CD4-positive, alpha-beta T cell treated with Interleukin-17A for 1 hour (primary cell): ENCODE measurements at regions not wholly inside any gene's neighbourhood (a gene's known extent, or its start where the extent isn't known, plus 50 kb on each side); places are given as distances from the start of the nearest gene placed in this dataset.
"Not testable (repeated sequence)": the region's sequence is repeated elsewhere in the genome, so short reads cannot be mapped to it uniquely, and the experiment has no call there.

Source experiments
- DNase-seq: peaks from one replicate; pipeline ENCODE4 v3.0.0-alpha.2; 2020

- DNase-seq, result no peak
These were observed 338.2 kb upstream of the NCAM1 start for GRCh38 chr11:112623057-112623456.

- no peak for DNase-seq
These were observed 336.8 kb upstream of the NCAM1 start for GRCh38 chr11:112624431-112624830.

GRCh38 chr11:112624971-112625370, 336.2 kb upstream of the NCAM1 start:
- DNase-seq, result not testable (repeated sequence)

GRCh38 chr11:112625814-112626213, 335.4 kb upstream of the NCAM1 start:
- no peak for DNase-seq

- no peak for DNase-seq
These were observed 334.5 kb upstream of the NCAM1 start for GRCh38 chr11:112626731-112627130.

- DNase-seq, result no peak
These were observed 333.6 kb upstream of the NCAM1 start for GRCh38 chr11:112627588-112628045.

- DNase-seq, result no peak
These were observed 332.5 kb upstream of the NCAM1 start for GRCh38 chr11:112628676-112629075.

GRCh38 chr11:112630496-112630895, 330.7 kb upstream of the NCAM1 start:
- DNase-seq, result no peak

GRCh38 chr11:112631333-112631732, 329.9 kb upstream of the NCAM1 start:
- DNase-seq, result no peak

GRCh38 chr11:112632866-112633505, 328.2 kb upstream of the NCAM1 start:
- no peak for DNase-seq

GRCh38 chr11:112634551-112634950, 326.7 kb upstream of the NCAM1 start:
- DNase-seq, result no peak

GRCh38 chr11:112634995-112635737, 326.1 kb upstream of the NCAM1 start:
- no peak for DNase-seq

GRCh38 chr11:112637076-112637475, 324.1 kb upstream of the NCAM1 start:
- no peak for DNase-seq

GRCh38 chr11:112637876-112638275, 323.3 kb upstream of the NCAM1 start:
- DNase-seq, result no peak

GRCh38 chr11:112639469-112639868, 321.8 kb upstream of the NCAM1 start:
- DNase-seq, result no peak

GRCh38 chr11:112643416-112643815, 317.8 kb upstream of the NCAM1 start:
- no peak for DNase-seq

GRCh38 chr11:112644410-112645131, 316.6 kb upstream of the NCAM1 start:
- DNase-seq, result no peak

- no peak for DNase-seq
These were observed 311.4 kb upstream of the NCAM1 start for GRCh38 chr11:112649856-112650255.

GRCh38 chr11:112650527-112650926, 310.7 kb upstream of the NCAM1 start:
- no peak for DNase-seq

- no peak for DNase-seq
These were observed 309.8 kb upstream of the NCAM1 start for GRCh38 chr11:112651386-112651785.

GRCh38 chr11:112652786-112653390, 308.3 kb upstream of the NCAM1 start:
- DNase-seq, result no peak

GRCh38 chr11:112655371-112655770, 305.8 kb upstream of the NCAM1 start:
- DNase-seq, result no peak

GRCh38 chr11:112656772-112657428, 304.3 kb upstream of the NCAM1 start:
- DNase-seq, result no peak
